K562 (cell line): ENCODE measurements at regions not wholly inside any gene's neighbourhood (a gene's known extent, or its start where the extent isn't known, plus 50 kb on each side); places are given as distances from the start of the nearest gene placed in this dataset.

Source experiments
- ATAC-seq: fragments of 200-7000 bp; cut with Tn5 transposase; 3 replicates; pipeline ENCODE4 v1.9.1; 2020; ENCODE audit warnings: moderate library complexity
- BruUV-seq: library from RNA; stranded (reverse); fragments of 400-500 nt; replicated peaks from 2 replicates; lab custom pipeline; 2021; lab: Mats Ljungman, UMichigan
- CTCF ChIA-PET: fragments of 300-600 bp; formaldehyde crosslinking; extraction: SDS; loops from one replicate; lab custom pipeline; 2021; ENCODE audit warnings: low intra/inter-chr PET ratio; lab: Yijun Ruan, JAX
- POLR2A ChIA-PET: fragments of 300-600, 350-650 bp; sonication (Branson Sonifier 250); formaldehyde crosslinking; extraction: SDS; loops from one replicate; lab custom pipeline; 2021; ENCODE audit warnings: antibody characterized with exemption, inconsistent platforms; lab: Yijun Ruan, JAX
- DNase-seq, 4 experiments: peaks; one replicate each; pipeline versions ENCODE4 v3.0.0 to v3.0.0-alpha.2; 2011 to 2018; ENCODE audit warnings: low spot score in 3 of 4, mixed read lengths in 3 of 4; ENCODE audit errors: extremely low read depth in 1 of 4
- FAIRE-seq: peaks from 2 replicates; lab custom pipeline; 2011; peaks lifted over from hg19 to GRCh38; lab: Jason Lieb, UNC
- H2AFZ ChIP-seq: 2 replicates; pipeline ENCODE4 v1.6.0; 2011; ENCODE audit warnings: low read depth, low read length, control low read depth, inconsistent platforms
- H3K27ac ChIP-seq: fragments of 200-600 bp; 3 replicates; pipeline ENCODE4 v1.8.0; 2011; ENCODE audit warnings: low read depth, mild to moderate bottlenecking, control low read depth, inconsistent platforms, low read length, moderate library complexity, mixed read lengths; ENCODE audit errors: extremely low read depth
- H3K27me3 ChIP-seq, 2 experiments: fragments of 300-600 bp in 1 of 2; 2 replicates in 1 of 2; 3 replicates in 1 of 2; pipeline versions ENCODE4 v1.6.0 to v1.8.0; 2011; ENCODE audit warnings: inconsistent platforms in 2 of 2, low read length in 2 of 2, mild to moderate bottlenecking in 1 of 2, mixed read lengths in 1 of 2, moderate library complexity in 1 of 2; ENCODE audit not compliant: control insufficient read depth in 2 of 2, insufficient read depth in 2 of 2
- H3K36me3 ChIP-seq: fragments of 300-600 bp; 3 replicates; pipeline ENCODE4 v1.8.0; 2011; ENCODE audit warnings: mild to moderate bottlenecking, low read length, inconsistent platforms; ENCODE audit not compliant: control insufficient read depth, insufficient read depth
- H3K4me1 ChIP-seq, 2 experiments: fragments of 200-600 bp in 1 of 2; replicated peaks in 1 of 2; 2 replicates in 1 of 2; 3 replicates in 1 of 2; pipeline versions ENCODE4 v1.5.1 to v1.8.0; 2011; ENCODE audit warnings: inconsistent platforms in 2 of 2, low read length in 2 of 2, mild to moderate bottlenecking in 1 of 2, mixed read lengths in 1 of 2, moderate library complexity in 1 of 2; ENCODE audit not compliant: control insufficient read depth in 2 of 2, insufficient read depth in 2 of 2
- H3K4me2 ChIP-seq: 2 replicates; pipeline ENCODE4 v1.6.1; 2011; ENCODE audit warnings: low read length, control low read depth, inconsistent platforms, mixed read lengths; ENCODE audit not compliant: insufficient read depth
- H3K4me3 ChIP-seq: fragments of 200-600 bp; sonication (generic), shearing (Covaris generic); 2 replicates; pipeline ENCODE4 v1.5.1; 2016; ENCODE audit warnings: control low read depth, inconsistent platforms
- H3K79me2 ChIP-seq: fragments of 200-600 bp; 3 replicates; pipeline ENCODE4 v1.8.0; 2011; ENCODE audit warnings: low read length, inconsistent platforms; ENCODE audit not compliant: control insufficient read depth, insufficient read depth
- H3K9ac ChIP-seq, 2 experiments: 2 replicates each; pipeline versions ENCODE4 v1.6.0 to v1.6.1; 2011; ENCODE audit warnings: low read depth in 2 of 2, low read length in 2 of 2, control low read depth in 1 of 2, inconsistent platforms in 1 of 2, mild to moderate bottlenecking in 1 of 2, mixed read lengths in 1 of 2; ENCODE audit not compliant: insufficient read depth in 1 of 2
- H3K9me1 ChIP-seq: one replicate; pipeline ENCODE4 v1.6.0; 2011; ENCODE audit warnings: inconsistent platforms, mild to moderate bottlenecking, low read length, moderate library complexity; ENCODE audit not compliant: control insufficient read depth, insufficient read depth
- H3K9me3 ChIP-seq: replicated peaks from 2 replicates; pipeline ENCODE4 v1.5.1; 2011; ENCODE audit warnings: low read depth, low read length, inconsistent platforms; ENCODE audit not compliant: control insufficient read depth, insufficient read depth
- H4K20me1 ChIP-seq: replicated peaks from 2 replicates; pipeline ENCODE4 v1.6.1; 2011; ENCODE audit warnings: low read length, inconsistent platforms, mixed read lengths; ENCODE audit not compliant: control insufficient read depth, insufficient read depth
- CREB1 ChIP-seq, 2 experiments: sonication (generic) in 1 of 2; formaldehyde crosslinking in 1 of 2; IDR thresholded peaks; 2 replicates each; pipeline versions ENCODE4 v1.6.1 to v1.8.0; 2012 to 2022; ENCODE audit warnings: inconsistent platforms in 1 of 2, mild to moderate bottlenecking in 1 of 2, missing genetic modification reagents in 1 of 2, moderate library complexity in 1 of 2
- CREM ChIP-seq: IDR thresholded peaks from 2 replicates; pipeline ENCODE4 v1.6.1; 2014; ENCODE audit warnings: antibody characterized with exemption, low read depth
- HEY1 ChIP-seq: fragments of 250-450 bp; sonication (Bioruptor Pico); IDR thresholded peaks from 2 replicates; pipeline ENCODE4 v1.5.0; 2020; ENCODE audit warnings: mild to moderate bottlenecking, moderate library complexity, borderline replicate concordance
- HMG20A ChIP-seq: fragments of 450-650 bp; formaldehyde crosslinking; conservative IDR thresholded peaks from 2 replicates; pipeline ENCODE4 v1.4.0; 2020; ENCODE audit warnings: mild to moderate bottlenecking, mixed read lengths
- ILF3 ChIP-seq: fragments of 450-650 bp; IDR thresholded peaks from 2 replicates; pipeline ENCODE4 v1.6.1; 2018; ENCODE audit warnings: antibody characterized with exemption, mild to moderate bottlenecking, moderate library complexity, borderline replicate concordance
- KLF1 ChIP-seq: fragments of 450-650 bp; IDR thresholded peaks from 2 replicates; pipeline ENCODE4 v1.6.1; 2016; ENCODE audit warnings: missing genetic modification characterization, missing compliant biosample characterization
- SPI1 ChIP-seq: IDR thresholded peaks from 2 replicates; pipeline ENCODE4 v1.6.1; 2011; ENCODE audit warnings: low read depth, low read length, control low read depth, borderline replicate concordance
- ZNF696 ChIP-seq: fragments of 250-450 bp; sonication (Bioruptor Pico); conservative IDR thresholded peaks from 2 replicates; pipeline ENCODE4 v1.4.0; 2020; ENCODE audit warnings: mild to moderate bottlenecking, moderate library complexity
- WGBS: fragments of 100-300 bp; shearing (Covaris generic); methylation state at CpG from one replicate; pipeline ENCODE4 v1.1.6; 2016; ENCODE audit warnings: low coverage, mixed read lengths; ENCODE audit not compliant: insufficient coverage; ENCODE audit errors: missing lambda C conversion rate; 5-methylcytosine and 5-hydroxymethylcytosine counted together
- in situ Hi-C: fragments of 300-500 bp; cut with MboI; formaldehyde crosslinking; loops from 4 replicates; pipeline ENCODE4 v1.15.0; 2018; ENCODE audit warnings: inconsistent platforms, mixed read lengths
- intact Hi-C: fragments of 100-400 bp; cut with micrococcal nuclease; formaldehyde crosslinking; loops from 2 replicates; pipeline ENCODE4 v1.14.2; 2022
- TF ChIP-seq, protein P1 (sequence below), 2 experiments: fragments of 450-650 bp; IDR thresholded peaks; 2 replicates each; pipeline ENCODE4 v1.6.1; 2016; ENCODE audit warnings: mild to moderate bottlenecking in 2 of 2, borderline replicate concordance in 1 of 2, low read depth in 1 of 2, moderate library complexity in 1 of 2

DNA sequence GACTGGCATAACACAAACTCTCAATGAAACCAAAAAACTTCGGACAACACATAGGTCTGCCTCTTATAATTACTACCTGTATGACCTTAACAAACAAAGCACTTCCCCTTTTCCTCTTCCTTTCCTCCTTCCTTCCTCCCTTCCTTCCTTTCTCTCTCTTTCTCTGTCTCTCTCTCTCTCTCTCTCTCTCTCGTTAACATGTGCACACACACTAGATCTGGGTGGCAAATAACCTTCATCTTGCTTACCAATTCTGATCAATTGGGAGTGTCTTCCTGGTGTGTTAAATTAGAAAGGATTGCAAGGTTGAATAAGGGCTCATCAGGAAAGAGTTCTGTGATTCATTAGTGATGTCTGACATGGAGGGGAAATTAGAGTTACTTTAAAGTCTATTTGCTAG is 307.8 kb upstream of the PRKD1 start:
- H4K20me1 ChIP-seq: no peaks in the 10 kb centered on the region
- FAIRE-seq (no peak), ATAC-seq (no peak), DNase-seq (no peak)
- CTCF ChIA-PET: no interaction called here
- H3K9me3 ChIP-seq: no peaks in the 10 kb centered on the region
- H3K9ac ChIP-seq: no peak overlapping the region
- no peak overlapping the region for H3K4me3 ChIP-seq
- POLR2A ChIA-PET: interaction anchor here (0.6 kb wide), 1 partner anchor 11 kb away, joined by 3 read pairs; no protein-coding TSS in a partner anchor
- intact Hi-C loops (no loop called here), in situ Hi-C loops (no loop called here)
- H2AFZ ChIP-seq: no peak overlapping the region
- H3K79me2 ChIP-seq: no peaks in the 10 kb centered on the region
- H3K4me1 ChIP-seq: no peaks in the 10 kb centered on the region
- H3K36me3 ChIP-seq: no peaks in the 10 kb centered on the region
- peak; percentile 63; the same call in 1 of the 2 replicates for TF ChIP-seq SPI1
- TF ChIP-seq HEY1 (CRISPR knock-in tag): no peak
- no peak for TF ChIP-seq HMG20A
- no peak for TF ChIP-seq CREB1 (IDR thresholded peaks at IDR 0.05)
- no peak for TF ChIP-seq CREB1 (CRISPR knock-in tag; IDR thresholded peaks at IDR 0.05)
- H3K9me1 ChIP-seq: no peaks in the 10 kb centered on the region
- no TSS peak for BruUV-seq
- WGBS: 0% methylated on average over 2 of the region's 2 CpGs
- H3K4me2 ChIP-seq: no peak overlapping the region
- no peaks in the 10 kb centered on the region for H3K27me3 ChIP-seq
- H3K27ac ChIP-seq: no peak overlapping the region

DNA sequence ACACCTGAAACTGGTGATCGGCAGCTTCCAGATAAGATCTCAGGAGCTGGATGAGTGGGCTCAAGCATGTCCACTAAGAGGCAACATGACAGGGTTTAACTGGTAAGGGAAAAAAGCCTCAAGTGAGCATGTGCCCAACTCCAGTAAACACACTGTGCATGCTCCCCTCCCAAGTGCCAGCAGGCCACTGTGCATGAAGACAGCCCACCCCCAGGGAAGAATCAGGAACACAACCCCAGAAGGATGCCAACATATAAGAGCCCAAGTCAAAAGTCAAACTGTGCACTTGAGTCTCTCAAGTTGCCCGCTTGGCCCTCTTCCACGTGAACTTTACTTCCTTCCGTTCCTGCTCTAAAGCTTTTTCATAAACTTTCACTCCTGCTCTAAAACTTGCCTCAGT is 311.3 kb upstream of the PRKD1 start:
- H3K9me3 ChIP-seq: no peaks in the 10 kb centered on the region
- ChIA-PET POLR2A (interaction anchor here (0.6 kb wide), 1 partner anchor 10 kb away, joined by 3 read pairs; no protein-coding TSS in a partner anchor), CTCF (no interaction called here)
- no peak for FAIRE-seq
- no peak for DNase-seq
- intact Hi-C loops: no loop called here
- no peak for ATAC-seq
- no peaks in the 10 kb centered on the region for H3K79me2 ChIP-seq
- H3K9ac ChIP-seq: no peak overlapping the region
- no peaks in the 10 kb centered on the region for H3K4me1 ChIP-seq
- 9% methylated on average over 4 of the region's 4 CpGs for WGBS
- no peak overlapping the region for H2AFZ ChIP-seq
- H3K27ac ChIP-seq: no peak overlapping the region
- in situ Hi-C loops: no loop called here
- no peaks in the 10 kb centered on the region for H3K9me1 ChIP-seq
- no peak overlapping the region for H3K4me3 ChIP-seq
- no peaks in the 10 kb centered on the region for H3K27me3 ChIP-seq
- no peak overlapping the region for H3K4me2 ChIP-seq
- no peaks in the 10 kb centered on the region for H4K20me1 ChIP-seq
- BruUV-seq: no TSS peak
- no peaks in the 10 kb centered on the region for H3K36me3 ChIP-seq
- TF ChIP-seq, protein P1, sequence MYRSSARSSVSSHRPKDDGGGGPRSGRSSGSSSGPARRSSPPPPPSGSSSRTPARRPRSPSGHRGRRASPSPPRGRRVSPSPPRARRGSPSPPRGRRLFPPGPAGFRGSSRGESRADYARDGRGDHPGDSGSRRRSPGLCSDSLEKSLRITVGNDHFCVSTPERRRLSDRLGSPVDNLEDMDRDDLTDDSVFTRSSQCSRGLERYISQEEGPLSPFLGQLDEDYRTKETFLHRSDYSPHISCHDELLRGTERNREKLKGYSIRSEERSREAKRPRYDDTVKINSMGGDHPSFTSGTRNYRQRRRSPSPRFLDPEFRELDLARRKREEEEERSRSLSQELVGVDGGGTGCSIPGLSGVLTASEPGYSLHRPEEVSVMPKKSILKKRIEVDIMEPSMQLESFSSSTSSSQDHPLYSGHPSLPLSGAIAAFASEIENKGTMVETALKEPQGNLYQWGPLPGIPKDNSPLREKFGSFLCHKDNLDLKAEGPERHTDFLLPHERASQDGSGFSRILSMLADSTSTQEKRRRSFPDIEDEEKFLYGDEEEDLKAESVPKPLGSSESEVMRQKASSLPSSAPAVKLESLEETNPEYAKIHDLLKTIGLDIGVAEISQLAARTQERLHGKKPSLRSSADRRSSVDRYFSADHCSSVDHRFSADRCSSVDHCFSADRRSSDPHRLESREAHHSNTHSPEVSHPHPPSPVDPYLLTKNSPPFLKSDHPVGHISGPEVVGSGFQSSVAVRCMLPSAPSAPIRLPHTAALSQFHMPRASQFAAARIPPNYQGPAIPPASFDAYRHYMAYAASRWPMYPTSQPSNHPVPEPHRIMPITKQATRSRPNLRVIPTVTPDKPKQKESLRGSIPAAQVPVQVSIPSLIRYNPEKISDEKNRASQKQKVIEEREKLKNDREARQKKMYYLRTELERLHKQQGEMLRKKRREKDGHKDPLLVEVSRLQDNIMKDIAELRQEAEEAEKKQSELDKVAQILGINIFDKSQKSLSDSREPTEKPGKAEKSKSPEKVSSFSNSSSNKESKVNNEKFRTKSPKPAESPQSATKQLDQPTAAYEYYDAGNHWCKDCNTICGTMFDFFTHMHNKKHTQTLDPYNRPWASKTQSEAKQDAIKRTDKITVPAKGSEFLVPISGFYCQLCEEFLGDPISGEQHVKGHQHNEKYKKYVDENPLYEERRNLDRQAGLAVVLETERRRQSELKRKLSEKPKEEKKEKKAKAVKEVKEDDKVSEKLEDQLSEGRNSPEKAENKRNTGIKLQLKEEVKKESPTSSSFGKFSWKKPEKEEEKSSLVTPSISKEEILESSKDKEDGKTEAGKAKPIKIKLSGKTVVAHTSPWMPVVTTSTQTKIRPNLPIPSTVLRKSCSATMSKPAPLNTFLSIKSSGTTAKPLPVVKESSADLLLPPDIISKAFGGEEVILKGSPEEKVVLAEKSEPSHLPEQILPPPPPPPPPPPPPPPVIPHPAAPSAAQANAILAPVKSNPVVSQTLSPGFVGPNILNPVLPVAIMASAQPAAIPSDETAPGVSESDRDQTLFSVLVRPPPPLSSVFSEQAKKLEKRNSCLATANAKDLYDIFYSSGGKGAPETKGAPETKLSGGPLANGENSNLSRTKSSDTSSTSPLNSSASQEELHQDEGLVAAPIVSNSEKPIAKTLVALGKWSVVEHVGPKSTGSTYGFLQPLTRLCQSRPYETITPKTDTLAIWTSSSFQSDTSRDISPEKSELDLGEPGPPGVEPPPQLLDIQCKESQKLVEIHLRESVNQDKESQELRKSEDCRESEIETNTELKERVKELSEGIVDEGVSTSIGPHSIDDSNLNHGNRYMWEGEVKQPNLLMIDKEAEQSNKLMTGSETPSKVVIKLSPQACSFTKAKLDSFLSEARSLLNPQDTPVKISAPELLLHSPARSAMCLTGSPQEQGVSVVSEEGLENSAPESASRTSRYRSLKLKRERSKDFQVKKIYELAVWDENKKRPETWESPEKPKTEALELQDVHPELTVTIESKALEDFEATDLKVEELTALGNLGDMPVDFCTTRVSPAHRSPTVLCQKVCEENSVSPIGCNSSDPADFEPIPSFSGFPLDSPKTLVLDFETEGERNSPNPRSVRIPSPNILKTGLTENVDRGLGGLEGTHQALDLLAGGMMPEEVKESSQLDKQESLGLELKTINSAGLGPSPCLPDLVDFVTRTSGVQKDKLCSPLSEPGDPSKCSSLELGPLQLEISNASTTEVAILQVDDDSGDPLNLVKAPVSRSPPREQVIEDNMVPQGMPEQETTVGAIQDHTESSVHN (IDR thresholded peaks at IDR 0.05; ENCODE audit: borderline replicate concordance in 1 of 2, low read depth in 1 of 2): no peak
- TF ChIP-seq ILF3 (no peak), CREM (no peak), KLF1 (tag) (no peak), ZNF696 (CRISPR knock-in tag) (no peak)
